ENCODE measurements at regions not wholly inside any gene's neighbourhood (a gene's known extent, or its start where the extent isn't known, plus 50 kb on each side); places are given as distances from the start of the nearest gene placed in this dataset.
"Not testable (repeated sequence)": the region's sequence is repeated elsewhere in the genome, so short reads cannot be mapped to it uniquely, and the experiment has no call there.

GRCh38 chr4:126512979-126513378, 1119.8 kb upstream of the INTU start:
- no peaks in the 10 kb centered on the region for H3K36me3 ChIP-seq (ENCODE audit: control insufficient read depth in 1 of 2, insufficient read depth in 2 of 2, low read length in 1 of 2)
- H3K27me3 ChIP-seq (ENCODE audit: control insufficient read depth in 1 of 2, insufficient read depth in 2 of 2, low read length in 1 of 2) = no peaks in the 10 kb centered on the region
- H3K27ac ChIP-seq (ENCODE audit: low read depth in 1 of 2, low read length in 2 of 2) = no peak overlapping the region
- no peak for DNase-seq
- H3K4me1 ChIP-seq (ENCODE audit: control insufficient read depth in 1 of 2, insufficient read depth in 2 of 2, low read length in 2 of 2) = no peaks in the 10 kb centered on the region
- intact Hi-C loops (cut with DNase I) = no loop called here
- H3K4me3 ChIP-seq (ENCODE audit: low read length in 2 of 2) = no peak overlapping the region
- WGBS, 2 donors = 83 to 89% methylated on average over 1 of the region's 1 CpG
- no peaks in the 10 kb centered on the region for H3K9me3 ChIP-seq (ENCODE audit: control insufficient read depth, low read length)
- no peak for ATAC-seq (ENCODE audit: low FRiP score)

- no peaks in the 10 kb centered on the region for H3K9me3 ChIP-seq (ENCODE audit: control insufficient read depth, low read length)
- H3K4me1 ChIP-seq (ENCODE audit: control insufficient read depth in 1 of 2, insufficient read depth in 2 of 2, low read length in 2 of 2) = no peaks in the 10 kb centered on the region
- intact Hi-C loops (cut with DNase I) = no loop called here
- H3K4me3 ChIP-seq (ENCODE audit: low read length in 2 of 2) = no peak overlapping the region
- no peaks in the 10 kb centered on the region for H3K27me3 ChIP-seq (ENCODE audit: control insufficient read depth in 1 of 2, insufficient read depth in 2 of 2, low read length in 1 of 2)
- H3K36me3 ChIP-seq (ENCODE audit: control insufficient read depth in 1 of 2, insufficient read depth in 2 of 2, low read length in 1 of 2) = no peaks in the 10 kb centered on the region
- no peak overlapping the region for H3K27ac ChIP-seq (ENCODE audit: low read depth in 1 of 2, low read length in 2 of 2)
- DNase-seq (no peak), ATAC-seq (ENCODE audit: low FRiP score) (no peak)
Measured at GRCh38 chr4:126513596-126513995, 1119.2 kb upstream of the INTU start.

GRCh38 chr4:126520731-126521130, 1112.0 kb upstream of the INTU start:
- no peaks in the 10 kb centered on the region for H3K9me3 ChIP-seq (ENCODE audit: control insufficient read depth, low read length)
- no peak overlapping the region for H3K27ac ChIP-seq (ENCODE audit: low read depth in 1 of 2, low read length in 2 of 2)
- intact Hi-C loops (cut with DNase I) = no loop called here
- 41 to 50% methylated on average over 1 of the region's 1 CpG for WGBS, 2 donors
- ATAC-seq (ENCODE audit: low FRiP score) (no peak), DNase-seq (no peak)
- H3K36me3 ChIP-seq (ENCODE audit: control insufficient read depth in 1 of 2, insufficient read depth in 2 of 2, low read length in 1 of 2) = no peaks in the 10 kb centered on the region
- H3K27me3 ChIP-seq (ENCODE audit: control insufficient read depth in 1 of 2, insufficient read depth in 2 of 2, low read length in 1 of 2) = no peaks in the 10 kb centered on the region
- no peak overlapping the region for H3K4me3 ChIP-seq (ENCODE audit: low read length in 2 of 2)
- no peaks in the 10 kb centered on the region for H3K4me1 ChIP-seq (ENCODE audit: control insufficient read depth in 1 of 2, insufficient read depth in 2 of 2, low read length in 2 of 2)

- H3K4me1 ChIP-seq (ENCODE audit: control insufficient read depth in 1 of 2, insufficient read depth in 2 of 2, low read length in 2 of 2); H3K36me3 ChIP-seq (ENCODE audit: control insufficient read depth in 1 of 2, insufficient read depth in 2 of 2, low read length in 1 of 2); H3K4me3 ChIP-seq (ENCODE audit: low read length in 2 of 2); DNase-seq; H3K27me3 ChIP-seq (ENCODE audit: control insufficient read depth in 1 of 2, insufficient read depth in 2 of 2, low read length in 1 of 2); ATAC-seq (ENCODE audit: low FRiP score); H3K27ac ChIP-seq (ENCODE audit: low read depth in 1 of 2, low read length in 2 of 2); H3K9me3 ChIP-seq (ENCODE audit: control insufficient read depth, low read length); intact Hi-C loops (cut with DNase I): not testable (repeated sequence)
- WGBS, 2 donors = 93% methylated on average over 2 of the region's 2 CpGs
Measured at GRCh38 chr4:126525400-126525799, 1107.4 kb upstream of the INTU start.

GRCh38 chr4:126526335-126526734, 1106.4 kb upstream of the INTU start:
- intact Hi-C loops (cut with DNase I) = no loop called here
- H3K9me3 ChIP-seq (ENCODE audit: control insufficient read depth, low read length) = peaks cover 1% of the 10 kb centered on the region
- ATAC-seq (ENCODE audit: low FRiP score) (no peak), DNase-seq (no peak)
- WGBS, 2 donors = 86 to 92% methylated on average over 2 of the region's 2 CpGs
- no peaks in the 10 kb centered on the region for H3K4me1 ChIP-seq (ENCODE audit: control insufficient read depth in 1 of 2, insufficient read depth in 2 of 2, low read length in 2 of 2)
- no peaks in the 10 kb centered on the region for H3K27me3 ChIP-seq (ENCODE audit: control insufficient read depth in 1 of 2, insufficient read depth in 2 of 2, low read length in 1 of 2)
- H3K27ac ChIP-seq (ENCODE audit: low read depth in 1 of 2, low read length in 2 of 2) = no peak overlapping the region
- no peak overlapping the region for H3K4me3 ChIP-seq (ENCODE audit: low read length in 2 of 2)
- H3K36me3 ChIP-seq (ENCODE audit: control insufficient read depth in 1 of 2, insufficient read depth in 2 of 2, low read length in 1 of 2) = no peaks in the 10 kb centered on the region

GRCh38 chr4:126529997-126530396, 1102.8 kb upstream of the INTU start:
- DNase-seq (no peak), ATAC-seq (ENCODE audit: low FRiP score) (no peak)
- no peak overlapping the region for H3K27ac ChIP-seq (ENCODE audit: low read depth in 1 of 2, low read length in 2 of 2)
- 76 to 77% methylated on average over 2 of the region's 2 CpGs for WGBS, 2 donors
- H3K9me3 ChIP-seq (ENCODE audit: control insufficient read depth, low read length) = peaks cover 1% of the 10 kb centered on the region
- intact Hi-C loops (cut with DNase I) = no loop called here
- H3K27me3 ChIP-seq (ENCODE audit: control insufficient read depth in 1 of 2, insufficient read depth in 2 of 2, low read length in 1 of 2) = no peaks in the 10 kb centered on the region
- no peaks in the 10 kb centered on the region for H3K4me1 ChIP-seq (ENCODE audit: control insufficient read depth in 1 of 2, insufficient read depth in 2 of 2, low read length in 2 of 2)
- H3K36me3 ChIP-seq (ENCODE audit: control insufficient read depth in 1 of 2, insufficient read depth in 2 of 2, low read length in 1 of 2) = no peaks in the 10 kb centered on the region
- no peak overlapping the region for H3K4me3 ChIP-seq (ENCODE audit: low read length in 2 of 2)

GRCh38 chr4:126530996-126531585, 1101.7 kb upstream of the INTU start:
- intact Hi-C loops (cut with DNase I) = no loop called here
- no peak overlapping the region for H3K27ac ChIP-seq (ENCODE audit: low read depth in 1 of 2, low read length in 2 of 2)
- no peaks in the 10 kb centered on the region for H3K27me3 ChIP-seq (ENCODE audit: control insufficient read depth in 1 of 2, insufficient read depth in 2 of 2, low read length in 1 of 2)
- H3K9me3 ChIP-seq (ENCODE audit: control insufficient read depth, low read length) = peaks cover 1% of the 10 kb centered on the region
- H3K4me3 ChIP-seq (ENCODE audit: low read length in 2 of 2) = no peak overlapping the region
- ATAC-seq (ENCODE audit: low FRiP score) (peak; percentile 83), DNase-seq (no peak)
- H3K36me3 ChIP-seq (ENCODE audit: control insufficient read depth in 1 of 2, insufficient read depth in 2 of 2, low read length in 1 of 2) = no peaks in the 10 kb centered on the region
- no peaks in the 10 kb centered on the region for H3K4me1 ChIP-seq (ENCODE audit: control insufficient read depth in 1 of 2, insufficient read depth in 2 of 2, low read length in 2 of 2)

- no peaks in the 10 kb centered on the region for H3K27me3 ChIP-seq (ENCODE audit: control insufficient read depth in 1 of 2, insufficient read depth in 2 of 2, low read length in 1 of 2)
- ATAC-seq (ENCODE audit: low FRiP score) (no peak), DNase-seq (no peak)
- H3K36me3 ChIP-seq (ENCODE audit: control insufficient read depth in 1 of 2, insufficient read depth in 2 of 2, low read length in 1 of 2) = no peaks in the 10 kb centered on the region
- intact Hi-C loops (cut with DNase I) = no loop called here
- H3K4me1 ChIP-seq (ENCODE audit: control insufficient read depth in 1 of 2, insufficient read depth in 2 of 2, low read length in 2 of 2) = no peaks in the 10 kb centered on the region
- H3K4me3 ChIP-seq (ENCODE audit: low read length in 2 of 2) = no peak overlapping the region
- H3K9me3 ChIP-seq (ENCODE audit: control insufficient read depth, low read length) = no peaks in the 10 kb centered on the region
- 94 to 95% methylated on average over 1 of the region's 1 CpG for WGBS, 2 donors
- H3K27ac ChIP-seq (ENCODE audit: low read depth in 1 of 2, low read length in 2 of 2) = no peak overlapping the region
Measured at GRCh38 chr4:126532527-126532926, 1100.2 kb upstream of the INTU start.

- intact Hi-C loops (cut with DNase I) = no loop called here
- Histone ChIP-seq H3K27ac (ENCODE audit: low read depth in 1 of 2, low read length in 2 of 2) (no peak overlapping the region), H3K4me3 (ENCODE audit: low read length in 2 of 2) (no peak overlapping the region), H3K4me1 (ENCODE audit: control insufficient read depth in 1 of 2, insufficient read depth in 2 of 2, low read length in 2 of 2) (no peaks in the 10 kb centered on the region), H3K9me3 (ENCODE audit: control insufficient read depth, low read length) (no peaks in the 10 kb centered on the region), H3K36me3 (ENCODE audit: control insufficient read depth in 1 of 2, insufficient read depth in 2 of 2, low read length in 1 of 2) (no peaks in the 10 kb centered on the region), H3K27me3 (ENCODE audit: control insufficient read depth in 1 of 2, insufficient read depth in 2 of 2, low read length in 1 of 2) (no peaks in the 10 kb centered on the region)
- WGBS, 2 donors = 44 to 45% methylated on average over 5 of the region's 5 CpGs
- ATAC-seq (ENCODE audit: low FRiP score) (no peak), DNase-seq (no peak)
Measured at GRCh38 chr4:126533146-126533805, 1099.5 kb upstream of the INTU start.
